ENCODE measurements at regions not wholly inside any gene's neighbourhood (a gene's known extent, or its start where the extent isn't known, plus 50 kb on each side); places are given as distances from the start of the nearest gene placed in this dataset.

DNA sequence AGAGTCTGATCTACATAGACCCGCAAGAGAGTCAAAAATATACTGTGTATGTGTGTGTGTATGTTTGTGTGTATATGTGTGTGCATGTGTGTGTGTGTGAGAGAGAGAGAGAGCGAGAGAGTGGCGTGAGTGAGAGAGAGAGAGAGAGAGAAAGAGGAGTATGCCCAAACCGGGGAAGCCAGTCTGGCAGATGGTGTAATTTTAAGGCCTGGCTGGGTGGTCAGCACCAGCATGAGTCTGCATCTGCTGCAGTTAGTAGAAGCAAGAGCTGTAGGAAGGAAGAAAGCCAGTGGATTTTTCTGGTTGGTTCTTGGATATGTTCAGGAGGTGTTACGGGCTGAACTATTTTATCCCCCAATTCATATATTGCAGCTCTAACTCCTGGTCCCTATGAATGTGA, 75.2 kb downstream of the ACTBL2 start:
- TF ChIP-seq, protein P1, sequence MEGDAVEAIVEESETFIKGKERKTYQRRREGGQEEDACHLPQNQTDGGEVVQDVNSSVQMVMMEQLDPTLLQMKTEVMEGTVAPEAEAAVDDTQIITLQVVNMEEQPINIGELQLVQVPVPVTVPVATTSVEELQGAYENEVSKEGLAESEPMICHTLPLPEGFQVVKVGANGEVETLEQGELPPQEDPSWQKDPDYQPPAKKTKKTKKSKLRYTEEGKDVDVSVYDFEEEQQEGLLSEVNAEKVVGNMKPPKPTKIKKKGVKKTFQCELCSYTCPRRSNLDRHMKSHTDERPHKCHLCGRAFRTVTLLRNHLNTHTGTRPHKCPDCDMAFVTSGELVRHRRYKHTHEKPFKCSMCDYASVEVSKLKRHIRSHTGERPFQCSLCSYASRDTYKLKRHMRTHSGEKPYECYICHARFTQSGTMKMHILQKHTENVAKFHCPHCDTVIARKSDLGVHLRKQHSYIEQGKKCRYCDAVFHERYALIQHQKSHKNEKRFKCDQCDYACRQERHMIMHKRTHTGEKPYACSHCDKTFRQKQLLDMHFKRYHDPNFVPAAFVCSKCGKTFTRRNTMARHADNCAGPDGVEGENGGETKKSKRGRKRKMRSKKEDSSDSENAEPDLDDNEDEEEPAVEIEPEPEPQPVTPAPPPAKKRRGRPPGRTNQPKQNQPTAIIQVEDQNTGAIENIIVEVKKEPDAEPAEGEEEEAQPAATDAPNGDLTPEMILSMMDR (IDR thresholded peaks at IDR 0.05; ENCODE audit: low read depth, low read length) = no peak

DNA sequence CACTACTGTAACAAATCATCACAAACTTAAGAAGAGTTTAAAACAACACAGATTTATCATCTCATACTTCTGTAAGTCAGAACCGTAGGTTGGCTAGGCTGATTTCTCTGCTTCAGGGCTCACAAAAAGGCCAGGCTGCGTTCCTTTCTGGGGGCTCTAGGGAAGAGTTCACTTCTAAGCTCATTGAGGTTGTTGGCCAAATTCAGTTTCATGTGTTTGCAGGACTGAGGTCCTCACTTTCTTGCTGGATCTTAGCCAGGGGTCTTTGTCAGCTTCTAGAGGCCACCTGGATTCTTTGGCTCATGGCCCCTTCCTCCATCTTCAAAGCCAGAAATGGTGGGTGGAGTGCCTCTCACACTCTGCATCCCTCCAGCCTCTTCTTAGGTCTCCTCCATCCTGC, 76.0 kb downstream of the ACTBL2 start:
- Histone ChIP-seq H3K9me3 (ENCODE audit: control insufficient read depth, insufficient read depth, low read length) (no peaks in the 10 kb centered on the region), H3K4me3 (ENCODE audit: low read depth, low read length) (no peak overlapping the region), H3K27me3 (ENCODE audit: control insufficient read depth, insufficient read depth, low read length) (no peaks in the 10 kb centered on the region), H3K27ac (ENCODE audit: low read depth, low read length) (no peak overlapping the region)
- no peak for DNase-seq (ENCODE audit: low read depth, low spot score)
- POLR2A ChIA-PET = no interaction called here
- TF ChIP-seq, protein P1 (IDR thresholded peaks at IDR 0.05; ENCODE audit: low read depth, low read length) = no peak
- CTCF ChIA-PET = no interaction called here

More for the DNA sequence above, 75.2 kb downstream of the ACTBL2 start:
- ChIA-PET POLR2A (no interaction called here), CTCF (no interaction called here)
- no peak for DNase-seq (ENCODE audit: low read depth, low spot score)
- Histone ChIP-seq H3K9me3 (ENCODE audit: control insufficient read depth, insufficient read depth, low read length) (no peaks in the 10 kb centered on the region), H3K4me3 (ENCODE audit: low read depth, low read length) (no peak overlapping the region), H3K27me3 (ENCODE audit: control insufficient read depth, insufficient read depth, low read length) (no peaks in the 10 kb centered on the region), H3K27ac (ENCODE audit: low read depth, low read length) (no peak overlapping the region)

DNA sequence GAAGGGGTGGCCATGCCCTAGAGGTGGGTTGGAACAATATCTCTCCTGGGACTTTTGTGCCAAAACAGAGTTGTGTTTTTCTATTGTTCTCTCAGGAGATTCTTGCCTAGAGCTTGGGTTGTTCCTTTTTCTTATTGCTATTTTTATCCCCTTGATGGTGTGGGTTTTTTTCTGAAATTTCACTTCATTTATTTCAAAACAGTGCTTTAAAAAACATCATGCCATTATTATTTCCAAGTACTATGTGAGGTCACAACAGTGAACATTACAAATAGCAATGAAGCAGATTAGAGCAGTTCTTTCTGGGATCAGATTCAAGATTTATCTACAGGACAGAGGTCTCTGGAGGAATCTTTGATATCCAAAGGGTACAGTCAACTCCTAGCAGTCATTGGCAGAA, 76.6 kb downstream of the ACTBL2 start:
- TF ChIP-seq, protein P1 (IDR thresholded peaks at IDR 0.05; ENCODE audit: low read depth, low read length) = no peak
- H3K27ac ChIP-seq (ENCODE audit: low read depth, low read length) = no peak overlapping the region
- H3K27me3 ChIP-seq (ENCODE audit: control insufficient read depth, insufficient read depth, low read length) = no peaks in the 10 kb centered on the region
- CTCF ChIA-PET = no interaction called here
- POLR2A ChIA-PET = interaction anchor here (0.6 kb wide), 1 partner anchor 1053 kb away, joined by 4 read pairs; no protein-coding TSS in a partner anchor
- no peak for DNase-seq (ENCODE audit: low read depth, low spot score)
- no peak overlapping the region for H3K4me3 ChIP-seq (ENCODE audit: low read depth, low read length)
- no peaks in the 10 kb centered on the region for H3K9me3 ChIP-seq (ENCODE audit: control insufficient read depth, insufficient read depth, low read length)

DNA sequence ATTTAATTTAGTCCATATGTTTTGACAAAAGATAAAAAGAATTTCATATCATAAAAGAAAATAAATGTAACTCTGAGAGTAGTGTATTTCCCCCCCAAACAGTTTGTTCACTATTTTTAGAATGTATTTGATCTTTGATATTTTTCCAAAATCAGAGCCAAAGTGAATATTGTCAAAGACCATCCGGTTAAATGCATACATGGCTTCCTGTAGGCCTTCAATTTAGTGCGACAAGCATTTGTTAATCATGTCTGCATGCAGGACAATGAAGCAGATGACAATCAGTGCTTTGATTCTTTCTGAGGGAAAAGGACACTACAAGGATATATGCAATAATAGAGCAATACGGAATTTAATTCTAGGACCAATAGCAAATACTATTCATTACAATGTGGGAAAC, 79.8 kb downstream of the ACTBL2 start:
- Histone ChIP-seq H3K27me3 (ENCODE audit: control insufficient read depth, insufficient read depth, low read length) (no peaks in the 10 kb centered on the region), H3K4me3 (ENCODE audit: low read depth, low read length) (no peak overlapping the region), H3K27ac (ENCODE audit: low read depth, low read length) (no peak overlapping the region), H3K9me3 (ENCODE audit: control insufficient read depth, insufficient read depth, low read length) (no peaks in the 10 kb centered on the region)
- TF ChIP-seq, protein P1 (IDR thresholded peaks at IDR 0.05; ENCODE audit: low read depth, low read length) = no peak
- ChIA-PET CTCF (no interaction called here), POLR2A (no interaction called here)
- DNase-seq (ENCODE audit: low read depth, low spot score) = no peak

DNA sequence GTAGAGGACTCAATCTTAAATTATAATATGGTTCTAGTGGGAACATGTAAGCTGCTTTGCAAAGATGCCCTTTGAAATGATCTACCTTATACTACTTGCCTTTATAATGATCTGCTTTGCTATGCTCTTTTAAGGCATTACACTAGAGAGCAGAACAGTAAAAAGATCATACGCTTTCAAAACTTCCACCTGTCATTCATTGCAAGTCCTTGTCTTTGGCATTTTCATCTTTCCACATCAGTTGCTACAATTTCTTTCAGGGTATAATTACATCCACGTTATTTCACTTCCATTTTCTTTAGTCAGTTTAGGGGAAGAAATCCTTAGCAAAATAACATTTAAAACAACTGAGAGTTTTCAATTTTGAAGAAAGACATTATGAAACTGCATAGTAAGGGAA, 80.3 kb downstream of the ACTBL2 start:
- no peaks in the 10 kb centered on the region for H3K27me3 ChIP-seq (ENCODE audit: control insufficient read depth, insufficient read depth, low read length)
- POLR2A ChIA-PET = no interaction called here
- no peaks in the 10 kb centered on the region for H3K9me3 ChIP-seq (ENCODE audit: control insufficient read depth, insufficient read depth, low read length)
- H3K4me3 ChIP-seq (ENCODE audit: low read depth, low read length) = no peak overlapping the region
- no peak overlapping the region for H3K27ac ChIP-seq (ENCODE audit: low read depth, low read length)
- TF ChIP-seq, protein P1 (IDR thresholded peaks at IDR 0.05; ENCODE audit: low read depth, low read length) = no peak
- no peak for DNase-seq (ENCODE audit: low read depth, low spot score)
- CTCF ChIA-PET = no interaction called here
